Activated B cell treated with CpG ODN at 0.5 μM for 24 hours (primary cell): ENCODE measurements at regions not wholly inside any gene's neighbourhood (a gene's known extent, or its start where the extent isn't known, plus 50 kb on each side); places are given as distances from the start of the nearest gene placed in this dataset.

Source experiments
- ATAC-seq: fragments of 200-7000 bp; cut with Tn5 transposase; one replicate; pipeline ENCODE4 v1.10.0; 2021; ENCODE audit warnings: low read depth, mild to moderate bottlenecking, moderate library complexity
- CTCF ChIA-PET: fragments of 350-600 bp; sonication (Branson Sonifier 250); formaldehyde crosslinking; loops from one replicate; lab custom pipeline; 2021; ENCODE audit warnings: antibody characterized with exemption; lab: Charles Lee
- POLR2A ChIA-PET: fragments of 350-600 bp; sonication (Branson Sonifier 250); formaldehyde crosslinking; loops from one replicate; lab custom pipeline; 2021; ENCODE audit warnings: antibody characterized with exemption; lab: Charles Lee
- DNase-seq: peaks from one replicate; pipeline ENCODE4 v3.0.0; 2022
- H3K27ac Mint-ChIP-seq: one replicate; pipeline ENCODE4 v1.8.0; 2020; ENCODE audit warnings: mixed read lengths
- H3K27me3 Mint-ChIP-seq: one replicate; pipeline ENCODE4 v1.8.0; 2021; ENCODE audit warnings: mixed read lengths
- H3K36me3 Mint-ChIP-seq: one replicate; pipeline ENCODE4 v1.8.0; 2021; ENCODE audit warnings: low read depth, mixed read lengths
- H3K4me1 Mint-ChIP-seq: one replicate; pipeline ENCODE4 v1.8.0; 2021; ENCODE audit warnings: mixed read lengths
- H3K4me3 Mint-ChIP-seq: one replicate; pipeline ENCODE4 v1.8.0; 2020; ENCODE audit warnings: mild to moderate bottlenecking, mixed read lengths
- H3K9me3 Mint-ChIP-seq: one replicate; pipeline ENCODE4 v1.8.0; 2020; ENCODE audit warnings: mixed read lengths
- intact Hi-C: fragments of 100-400 bp; cut with micrococcal nuclease; formaldehyde crosslinking; loops from one replicate; pipeline ENCODE4 v1.15.1; 2024
- TF ChIP-seq, protein P1 (sequence below): fragments of 200-600 bp; IDR thresholded peaks from one replicate; pipeline ENCODE4 v1.8.0; 2022; ENCODE audit warnings: antibody characterized with exemption, mild to moderate bottlenecking

DNA sequence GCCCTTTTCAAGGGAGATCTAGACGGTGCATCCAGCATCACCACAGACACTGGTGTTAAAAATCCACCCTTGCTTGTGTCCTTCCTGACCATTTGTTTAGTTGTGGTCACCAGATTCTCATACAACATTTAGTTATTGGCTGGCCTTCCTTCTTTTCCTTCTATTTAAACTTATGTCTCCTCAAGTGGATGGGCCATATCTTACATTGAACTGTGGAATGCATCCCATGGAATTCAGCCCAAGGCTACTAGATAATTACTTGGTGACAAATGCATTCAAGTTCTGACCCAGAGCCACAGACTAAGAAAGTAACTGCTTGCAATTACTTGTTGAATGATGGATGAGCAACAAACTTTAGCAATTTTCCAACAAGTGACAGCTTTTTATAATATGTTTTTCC lies 198.9 kb upstream of the SSTR4 start:
- Mint-ChIP-seq H3K36me3 (no peaks in the 10 kb centered on the region), H3K4me3 (no peak overlapping the region), H3K27ac (no peak overlapping the region), H3K4me1 (no peaks in the 10 kb centered on the region), H3K27me3 (peaks cover 3% of the 10 kb centered on the region), H3K9me3 (no peaks in the 10 kb centered on the region)
- no peak for DNase-seq
- TF ChIP-seq, protein P1, sequence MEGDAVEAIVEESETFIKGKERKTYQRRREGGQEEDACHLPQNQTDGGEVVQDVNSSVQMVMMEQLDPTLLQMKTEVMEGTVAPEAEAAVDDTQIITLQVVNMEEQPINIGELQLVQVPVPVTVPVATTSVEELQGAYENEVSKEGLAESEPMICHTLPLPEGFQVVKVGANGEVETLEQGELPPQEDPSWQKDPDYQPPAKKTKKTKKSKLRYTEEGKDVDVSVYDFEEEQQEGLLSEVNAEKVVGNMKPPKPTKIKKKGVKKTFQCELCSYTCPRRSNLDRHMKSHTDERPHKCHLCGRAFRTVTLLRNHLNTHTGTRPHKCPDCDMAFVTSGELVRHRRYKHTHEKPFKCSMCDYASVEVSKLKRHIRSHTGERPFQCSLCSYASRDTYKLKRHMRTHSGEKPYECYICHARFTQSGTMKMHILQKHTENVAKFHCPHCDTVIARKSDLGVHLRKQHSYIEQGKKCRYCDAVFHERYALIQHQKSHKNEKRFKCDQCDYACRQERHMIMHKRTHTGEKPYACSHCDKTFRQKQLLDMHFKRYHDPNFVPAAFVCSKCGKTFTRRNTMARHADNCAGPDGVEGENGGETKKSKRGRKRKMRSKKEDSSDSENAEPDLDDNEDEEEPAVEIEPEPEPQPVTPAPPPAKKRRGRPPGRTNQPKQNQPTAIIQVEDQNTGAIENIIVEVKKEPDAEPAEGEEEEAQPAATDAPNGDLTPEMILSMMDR = no peak
- POLR2A ChIA-PET = no interaction called here
- intact Hi-C loops = no loop called here
- ATAC-seq = no peak
- CTCF ChIA-PET = no interaction called here

DNA sequence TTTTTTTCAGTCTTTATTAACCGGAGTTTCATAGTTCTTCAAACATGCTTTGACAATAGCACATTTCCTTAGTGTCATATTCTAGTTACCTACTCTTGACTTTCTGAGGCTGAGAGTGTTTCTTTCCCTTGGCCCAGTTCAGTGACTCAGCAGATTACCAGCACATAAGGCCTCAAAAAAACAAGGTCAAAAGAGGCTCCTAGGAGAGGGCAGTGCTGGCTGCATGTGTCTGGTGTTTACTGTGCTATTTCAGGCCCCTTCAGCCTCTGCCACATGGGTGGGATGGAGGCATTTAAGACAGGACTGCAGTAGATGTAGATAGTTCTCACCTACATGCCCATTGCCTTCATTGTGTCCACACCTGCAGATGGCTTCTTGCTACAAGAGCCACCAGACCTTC lies 198.2 kb upstream of the SSTR4 start:
- POLR2A ChIA-PET = no interaction called here
- Mint-ChIP-seq H3K27me3 (peaks cover 3% of the 10 kb centered on the region), H3K4me3 (no peak overlapping the region), H3K9me3 (no peaks in the 10 kb centered on the region), H3K27ac (no peak overlapping the region), H3K4me1 (no peaks in the 10 kb centered on the region), H3K36me3 (no peaks in the 10 kb centered on the region)
- no peak for DNase-seq
- TF ChIP-seq, protein P1 = no peak
- CTCF ChIA-PET = no interaction called here
- no peak for ATAC-seq
- intact Hi-C loops = no loop called here

DNA sequence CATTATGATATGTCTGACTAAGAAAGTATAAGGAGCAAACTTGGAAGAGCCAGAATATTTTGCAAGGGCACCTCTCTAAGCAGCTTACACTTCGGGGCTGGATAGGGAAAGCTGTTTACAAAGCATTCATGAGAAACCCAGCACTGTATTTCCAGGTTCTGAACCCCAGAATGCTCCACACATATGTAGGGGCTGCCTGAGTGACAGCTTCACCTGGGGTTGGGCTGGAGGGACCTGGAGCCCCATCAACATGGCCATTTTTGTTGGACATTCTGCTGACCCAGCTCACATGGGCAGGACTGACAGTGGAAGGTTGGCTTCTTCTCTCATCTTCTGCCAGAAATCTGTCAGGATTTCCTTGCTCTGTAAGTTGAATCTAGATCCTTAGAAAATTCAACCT lies 197.1 kb upstream of the SSTR4 start:
- DNase-seq (no peak), ATAC-seq (no peak)
- Mint-ChIP-seq H3K4me3 (no peak overlapping the region), H3K27me3 (peaks cover 3% of the 10 kb centered on the region), H3K27ac (no peak overlapping the region), H3K4me1 (no peaks in the 10 kb centered on the region), H3K36me3 (no peaks in the 10 kb centered on the region), H3K9me3 (no peaks in the 10 kb centered on the region)
- intact Hi-C loops = no loop called here
- CTCF ChIA-PET = no interaction called here
- POLR2A ChIA-PET = no interaction called here
- TF ChIP-seq, protein P1 = no peak

DNA sequence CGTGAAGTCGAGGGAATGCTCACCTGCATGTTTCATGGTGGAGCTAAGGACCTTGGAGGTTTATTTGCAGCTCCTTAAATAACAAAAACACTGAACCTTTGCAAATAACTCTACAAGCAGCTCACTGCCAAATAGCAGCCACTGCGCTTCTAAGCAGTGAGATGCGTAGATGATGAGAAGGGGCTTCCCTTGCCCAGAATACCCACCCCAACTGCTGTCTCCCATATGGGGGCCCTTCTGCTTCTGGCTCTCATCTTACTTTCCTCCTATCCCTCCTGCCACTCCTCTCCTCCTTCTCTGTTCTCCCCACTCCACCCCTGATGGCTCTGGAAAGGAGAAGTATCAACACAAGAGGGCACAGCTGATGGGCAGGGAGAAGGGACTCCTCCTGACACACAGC lies 193.3 kb upstream of the SSTR4 start:
- TF ChIP-seq, protein P1 = no peak
- DNase-seq (no peak), ATAC-seq (no peak)
- ChIA-PET CTCF (no interaction called here), POLR2A (no interaction called here)
- no peak overlapping the region for H3K4me3 Mint-ChIP-seq
- no peak overlapping the region for H3K27ac Mint-ChIP-seq
- H3K9me3 Mint-ChIP-seq = no peaks in the 10 kb centered on the region
- intact Hi-C loops = no loop called here
- H3K27me3 Mint-ChIP-seq = no peaks in the 10 kb centered on the region
- no peaks in the 10 kb centered on the region for H3K36me3 Mint-ChIP-seq
- H3K4me1 Mint-ChIP-seq = no peaks in the 10 kb centered on the region

DNA sequence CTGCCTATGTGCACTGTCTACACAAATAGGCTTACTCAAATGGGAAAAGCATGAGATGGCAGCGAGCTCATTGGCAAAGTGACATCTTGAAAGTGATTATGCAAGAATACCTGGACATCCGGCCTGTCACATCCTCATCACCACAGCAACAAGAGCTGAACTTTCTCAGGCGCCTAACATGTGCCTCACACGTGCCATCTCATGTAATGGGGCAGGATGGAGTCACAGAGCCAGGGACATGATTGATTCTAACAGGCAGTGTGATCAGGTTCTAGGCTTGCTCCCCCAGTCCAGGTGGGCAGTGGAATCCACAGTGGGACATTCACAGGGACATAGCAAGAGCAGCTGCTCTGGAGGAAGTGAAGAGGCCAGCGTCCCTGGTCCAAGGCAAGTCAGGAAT lies 192.3 kb upstream of the SSTR4 start:
- intact Hi-C loops = no loop called here
- CTCF ChIA-PET = no interaction called here
- DNase-seq (no peak), ATAC-seq (no peak)
- Mint-ChIP-seq H3K4me3 (no peak overlapping the region), H3K27me3 (no peaks in the 10 kb centered on the region), H3K27ac (no peak overlapping the region), H3K9me3 (peaks cover 2% of the 10 kb centered on the region), H3K4me1 (no peaks in the 10 kb centered on the region), H3K36me3 (no peaks in the 10 kb centered on the region)
- TF ChIP-seq, protein P1 = no peak
- POLR2A ChIA-PET = no interaction called here
